ENCODE measurements at regions not wholly inside any gene's neighbourhood (a gene's known extent, or its start where the extent isn't known, plus 50 kb on each side); places are given as distances from the start of the nearest gene placed in this dataset.
"Not testable (repeated sequence)": the region's sequence is repeated elsewhere in the genome, so short reads cannot be mapped to it uniquely, and the experiment has no call there.

GRCh38 chr13:110054041-110054440, 252.9 kb downstream of the COL4A1 start:
- Histone ChIP-seq H3K4me3 (ENCODE audit: low read depth in 1 of 3, low read length in 3 of 3) (no peak overlapping the region), H3K4me1 (ENCODE audit: control insufficient read depth in 3 of 3, insufficient read depth in 2 of 3, low read depth in 1 of 3, low read length in 2 of 3) (no peaks in the 10 kb centered on the region), H3K27me3 (ENCODE audit: control insufficient read depth in 3 of 3, insufficient read depth in 3 of 3, low read length in 3 of 3) (peaks cover 0 to 2% (median 0%) of the 10 kb centered on the region in 3 donors), H3K36me3 (ENCODE audit: control insufficient read depth in 3 of 3, insufficient read depth in 2 of 3, low read depth in 1 of 3, low read length in 3 of 3) (no peaks in the 10 kb centered on the region), H3K27ac (ENCODE audit: low read depth in 1 of 3, low read length in 2 of 3) (no peak overlapping the region), H3K9me3 (ENCODE audit: control insufficient read depth in 2 of 2, insufficient read depth in 1 of 2, low read depth in 1 of 2, low read length in 1 of 2) (no peaks in the 10 kb centered on the region)
- FAIRE-seq: no peak
- 94 to 95% (median 94%) methylated on average over 13 of the region's 13 CpGs for WGBS, 3 donors
- DNase-seq: no peak

GRCh38 chr13:110047496-110047895, 259.5 kb downstream of the COL4A1 start:
- Histone ChIP-seq H3K36me3 (ENCODE audit: control insufficient read depth in 3 of 3, insufficient read depth in 2 of 3, low read depth in 1 of 3, low read length in 3 of 3) (no peaks in the 10 kb centered on the region), H3K9me3 (ENCODE audit: control insufficient read depth in 2 of 2, insufficient read depth in 1 of 2, low read depth in 1 of 2, low read length in 1 of 2) (no peaks in the 10 kb centered on the region), H3K27me3 (ENCODE audit: control insufficient read depth in 3 of 3, insufficient read depth in 3 of 3, low read length in 3 of 3) (peaks cover 0 to 6% (median 0%) of the 10 kb centered on the region in 3 donors), H3K4me1 (ENCODE audit: control insufficient read depth in 3 of 3, insufficient read depth in 2 of 3, low read depth in 1 of 3, low read length in 2 of 3) (no peaks in the 10 kb centered on the region), H3K4me3 (ENCODE audit: low read depth in 1 of 3, low read length in 3 of 3) (no peak overlapping the region), H3K27ac (ENCODE audit: low read depth in 1 of 3, low read length in 2 of 3) (no peak overlapping the region)
- FAIRE-seq: no peak
- peak in 1 of 2 donors; percentile 20 for DNase-seq
- 29 to 48% (median 35%) methylated on average over 7 of the region's 7 CpGs for WGBS, 3 donors

GRCh38 chr13:110046811-110047210, 260.1 kb downstream of the COL4A1 start:
- Histone ChIP-seq H3K27me3 (ENCODE audit: control insufficient read depth in 3 of 3, insufficient read depth in 3 of 3, low read length in 3 of 3) (peaks cover 0 to 6% (median 0%) of the 10 kb centered on the region in 3 donors), H3K4me3 (ENCODE audit: low read depth in 1 of 3, low read length in 3 of 3) (no peak overlapping the region), H3K4me1 (ENCODE audit: control insufficient read depth in 3 of 3, insufficient read depth in 2 of 3, low read depth in 1 of 3, low read length in 2 of 3) (no peaks in the 10 kb centered on the region), H3K27ac (ENCODE audit: low read depth in 1 of 3, low read length in 2 of 3) (no peak overlapping the region), H3K9me3 (ENCODE audit: control insufficient read depth in 2 of 2, insufficient read depth in 1 of 2, low read depth in 1 of 2, low read length in 1 of 2) (no peaks in the 10 kb centered on the region), H3K36me3 (ENCODE audit: control insufficient read depth in 3 of 3, insufficient read depth in 2 of 3, low read depth in 1 of 3, low read length in 3 of 3) (no peaks in the 10 kb centered on the region)
- WGBS, 3 donors: 68 to 94% (median 76%) methylated on average over 4 of the region's 4 CpGs
- DNase-seq: no peak
- FAIRE-seq: no peak

DNA sequence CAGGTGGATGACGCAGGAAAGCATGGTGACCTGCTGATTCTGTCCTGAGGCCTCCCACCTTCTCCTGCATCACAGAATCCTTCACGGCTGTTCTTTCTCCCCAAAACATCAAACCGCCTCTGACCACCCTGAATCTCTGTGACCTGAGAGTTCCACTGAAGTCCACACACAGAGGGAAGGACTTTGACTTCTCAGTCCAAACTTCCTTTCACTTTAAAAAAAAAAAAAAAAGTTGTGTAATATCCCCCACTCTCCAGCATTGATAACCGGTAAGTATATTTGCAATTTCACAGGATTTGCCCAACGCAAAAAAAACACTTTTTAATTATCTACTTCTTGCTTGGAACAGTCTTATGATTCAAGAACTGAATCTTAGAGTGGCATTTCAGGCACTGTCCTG, 259.5 kb upstream of the IRS2 start:
- Histone ChIP-seq H3K4me1 (ENCODE audit: control insufficient read depth in 3 of 3, insufficient read depth in 2 of 3, low read depth in 1 of 3, low read length in 2 of 3) (no peaks in the 10 kb centered on the region), H3K27ac (ENCODE audit: low read depth in 1 of 3, low read length in 2 of 3) (no peak overlapping the region), H3K4me3 (ENCODE audit: low read depth in 1 of 3, low read length in 3 of 3) (no peak overlapping the region), H3K9me3 (ENCODE audit: control insufficient read depth in 2 of 2, insufficient read depth in 1 of 2, low read depth in 1 of 2, low read length in 1 of 2) (no peaks in the 10 kb centered on the region), H3K36me3 (ENCODE audit: control insufficient read depth in 3 of 3, insufficient read depth in 2 of 3, low read depth in 1 of 3, low read length in 3 of 3) (no peaks in the 10 kb centered on the region), H3K27me3 (ENCODE audit: control insufficient read depth in 3 of 3, insufficient read depth in 3 of 3, low read length in 3 of 3) (peaks cover 0 to 6% (median 0%) of the 10 kb centered on the region in 3 donors)
- no peak for FAIRE-seq
- no peak for DNase-seq
- 75 to 86% (median 77%) methylated on average over 5 of the region's 5 CpGs for WGBS, 3 donors

- no peak for DNase-seq
- no peaks in the 10 kb centered on the region for H3K4me1 ChIP-seq (ENCODE audit: control insufficient read depth in 3 of 3, insufficient read depth in 2 of 3, low read depth in 1 of 3, low read length in 2 of 3)
- H3K4me3 ChIP-seq (ENCODE audit: low read depth in 1 of 3, low read length in 3 of 3): no peak overlapping the region
- FAIRE-seq: no peak
- no peak overlapping the region for H3K27ac ChIP-seq (ENCODE audit: low read depth in 1 of 3, low read length in 2 of 3)
- peaks cover 0 to 6% (median 0%) of the 10 kb centered on the region in 3 donors for H3K27me3 ChIP-seq (ENCODE audit: control insufficient read depth in 3 of 3, insufficient read depth in 3 of 3, low read length in 3 of 3)
- H3K36me3 ChIP-seq (ENCODE audit: control insufficient read depth in 3 of 3, insufficient read depth in 2 of 3, low read depth in 1 of 3, low read length in 3 of 3): no peaks in the 10 kb centered on the region
- no peaks in the 10 kb centered on the region for H3K9me3 ChIP-seq (ENCODE audit: control insufficient read depth in 2 of 2, insufficient read depth in 1 of 2, low read depth in 1 of 2, low read length in 1 of 2)
- WGBS, 3 donors: 91 to 93% (median 93%) methylated on average over 10 of the region's 10 CpGs
Measured at GRCh38 chr13:110045202-110045601, 258.8 kb upstream of the IRS2 start.

GRCh38 chr13:110044551-110045111, 258.2 kb upstream of the IRS2 start:
- no peaks in the 10 kb centered on the region for H3K9me3 ChIP-seq (ENCODE audit: control insufficient read depth in 2 of 2, insufficient read depth in 1 of 2, low read depth in 1 of 2, low read length in 1 of 2)
- no peak overlapping the region for H3K4me3 ChIP-seq (ENCODE audit: low read depth in 1 of 3, low read length in 3 of 3)
- 52 to 66% (median 63%) methylated on average over 15 of the region's 15 CpGs for WGBS, 3 donors
- DNase-seq: no peak
- no peak overlapping the region for H3K27ac ChIP-seq (ENCODE audit: low read depth in 1 of 3, low read length in 2 of 3)
- no peaks in the 10 kb centered on the region for H3K4me1 ChIP-seq (ENCODE audit: control insufficient read depth in 3 of 3, insufficient read depth in 2 of 3, low read depth in 1 of 3, low read length in 2 of 3)
- H3K36me3 ChIP-seq (ENCODE audit: control insufficient read depth in 3 of 3, insufficient read depth in 2 of 3, low read depth in 1 of 3, low read length in 3 of 3): no peaks in the 10 kb centered on the region
- peaks cover 0 to 6% (median 0%) of the 10 kb centered on the region in 3 donors for H3K27me3 ChIP-seq (ENCODE audit: control insufficient read depth in 3 of 3, insufficient read depth in 3 of 3, low read length in 3 of 3)
- FAIRE-seq: no peak

DNA sequence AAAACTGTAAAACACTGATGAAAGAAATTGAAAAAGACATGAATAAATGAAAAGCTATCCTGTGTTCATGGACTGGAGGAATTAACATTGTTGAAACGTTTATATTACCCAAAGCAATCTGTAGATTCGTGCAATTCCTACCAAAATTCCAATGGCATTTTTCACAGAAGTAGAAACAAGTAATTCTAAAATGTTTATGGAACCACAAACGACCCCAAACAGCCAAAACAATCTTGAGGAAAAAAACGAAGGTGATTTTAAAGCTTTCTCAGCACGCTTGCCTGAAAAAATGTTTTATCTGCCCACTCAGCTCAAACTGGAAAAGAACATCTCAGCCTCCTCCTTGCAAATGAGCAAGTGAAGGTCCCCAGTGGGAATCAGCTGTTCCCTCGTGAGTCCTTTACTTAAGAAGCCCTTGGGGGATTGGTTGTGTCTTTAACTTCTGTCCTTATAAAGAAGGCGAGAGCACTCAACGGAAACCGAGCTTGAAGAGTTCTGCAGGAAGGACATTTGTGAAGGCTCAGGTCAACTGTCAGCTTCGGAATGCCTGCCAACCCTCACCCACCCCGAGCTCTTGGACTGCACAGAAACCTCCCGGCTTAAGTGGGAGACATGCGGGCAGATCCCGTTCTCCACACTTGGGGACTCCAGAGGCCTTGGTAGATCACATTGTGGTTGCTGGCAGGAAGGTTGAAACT, 256.0 kb upstream of the IRS2 start:
- no peak for FAIRE-seq

GRCh38 chr13:110041638-110042037, 255.3 kb upstream of the IRS2 start:
- H3K36me3 ChIP-seq (ENCODE audit: control insufficient read depth in 3 of 3, insufficient read depth in 2 of 3, low read depth in 1 of 3, low read length in 3 of 3); H3K27me3 ChIP-seq (ENCODE audit: control insufficient read depth in 3 of 3, insufficient read depth in 3 of 3, low read length in 3 of 3); H3K27ac ChIP-seq (ENCODE audit: low read depth in 1 of 3, low read length in 2 of 3); H3K4me3 ChIP-seq (ENCODE audit: low read depth in 1 of 3, low read length in 3 of 3); H3K4me1 ChIP-seq (ENCODE audit: control insufficient read depth in 3 of 3, insufficient read depth in 2 of 3, low read depth in 1 of 3, low read length in 2 of 3); FAIRE-seq; DNase-seq; H3K9me3 ChIP-seq (ENCODE audit: control insufficient read depth in 2 of 2, insufficient read depth in 1 of 2, low read depth in 1 of 2, low read length in 1 of 2): not testable (repeated sequence)
- 85 to 95% (median 89%) methylated on average over 3 to 4 of the region's 4 CpGs for WGBS, 3 donors

More for the DNA sequence above, 256.0 kb upstream of the IRS2 start:
- H3K4me3 ChIP-seq (ENCODE audit: low read depth in 1 of 3, low read length in 3 of 3): no peak overlapping the region
- H3K27ac ChIP-seq (ENCODE audit: low read depth in 1 of 3, low read length in 2 of 3): no peak overlapping the region
- no peaks in the 10 kb centered on the region for H3K36me3 ChIP-seq (ENCODE audit: control insufficient read depth in 3 of 3, insufficient read depth in 2 of 3, low read depth in 1 of 3, low read length in 3 of 3)
- peaks cover 0 to 6% (median 0%) of the 10 kb centered on the region in 3 donors for H3K27me3 ChIP-seq (ENCODE audit: control insufficient read depth in 3 of 3, insufficient read depth in 3 of 3, low read length in 3 of 3)
- DNase-seq: no peak
- no peaks in the 10 kb centered on the region for H3K4me1 ChIP-seq (ENCODE audit: control insufficient read depth in 3 of 3, insufficient read depth in 2 of 3, low read depth in 1 of 3, low read length in 2 of 3)
- no peaks in the 10 kb centered on the region for H3K9me3 ChIP-seq (ENCODE audit: control insufficient read depth in 2 of 2, insufficient read depth in 1 of 2, low read depth in 1 of 2, low read length in 1 of 2)
- 67 to 75% (median 75%) methylated on average over 14 of the region's 14 CpGs for WGBS, 3 donors
